OCI-LY1 (cell line): ENCODE measurements at regions not wholly inside any gene's neighbourhood (a gene's known extent, or its start where the extent isn't known, plus 50 kb on each side); places are given as distances from the start of the nearest gene placed in this dataset.

ENCODE experiments used
- EZH2 ChIP-seq: fragments of 200-600 bp; sonication (generic), shearing (Covaris generic); IDR thresholded peaks from 2 replicates; pipeline ENCODE4 v1.8.0; 2017; ENCODE audit warnings: borderline replicate concordance, mixed run types, mild to moderate bottlenecking, antibody characterized with exemption, low read length, moderate library complexity, mixed read lengths
- TF ChIP-seq, protein P1 (sequence below): fragments of 200-600 bp; sonication (generic), shearing (Covaris generic); IDR thresholded peaks from 2 replicates; pipeline ENCODE4 v1.5.1; 2017; ENCODE audit warnings: mild to moderate bottlenecking, antibody characterized with exemption, low read length, moderate library complexity, mixed read lengths

GRCh38 chr1:29581256-29581655 lies 344.9 kb downstream of the PTPRU start:
- TF ChIP-seq, protein P1, sequence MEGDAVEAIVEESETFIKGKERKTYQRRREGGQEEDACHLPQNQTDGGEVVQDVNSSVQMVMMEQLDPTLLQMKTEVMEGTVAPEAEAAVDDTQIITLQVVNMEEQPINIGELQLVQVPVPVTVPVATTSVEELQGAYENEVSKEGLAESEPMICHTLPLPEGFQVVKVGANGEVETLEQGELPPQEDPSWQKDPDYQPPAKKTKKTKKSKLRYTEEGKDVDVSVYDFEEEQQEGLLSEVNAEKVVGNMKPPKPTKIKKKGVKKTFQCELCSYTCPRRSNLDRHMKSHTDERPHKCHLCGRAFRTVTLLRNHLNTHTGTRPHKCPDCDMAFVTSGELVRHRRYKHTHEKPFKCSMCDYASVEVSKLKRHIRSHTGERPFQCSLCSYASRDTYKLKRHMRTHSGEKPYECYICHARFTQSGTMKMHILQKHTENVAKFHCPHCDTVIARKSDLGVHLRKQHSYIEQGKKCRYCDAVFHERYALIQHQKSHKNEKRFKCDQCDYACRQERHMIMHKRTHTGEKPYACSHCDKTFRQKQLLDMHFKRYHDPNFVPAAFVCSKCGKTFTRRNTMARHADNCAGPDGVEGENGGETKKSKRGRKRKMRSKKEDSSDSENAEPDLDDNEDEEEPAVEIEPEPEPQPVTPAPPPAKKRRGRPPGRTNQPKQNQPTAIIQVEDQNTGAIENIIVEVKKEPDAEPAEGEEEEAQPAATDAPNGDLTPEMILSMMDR: no peak
- TF ChIP-seq EZH2: no peak
